ENCODE measurements at regions not wholly inside any gene's neighbourhood (a gene's known extent, or its start where the extent isn't known, plus 50 kb on each side); places are given as distances from the start of the nearest gene placed in this dataset.

GRCh38 chr11:38163526-38163925 lies 1565.5 kb upstream of the RAG2 start:
- TF ChIP-seq CTCF (IDR thresholded peaks at IDR 0.05): no peak
- intact Hi-C loops (cut with DNase I, micrococcal nuclease): no loop called here
- no peak for ATAC-seq

GRCh38 chr11:38160433-38160832 lies 1562.4 kb upstream of the RAG2 start:
- intact Hi-C loops (cut with DNase I, micrococcal nuclease): no loop called here
- H3K9me3 ChIP-seq: peaks cover 14% of the 10 kb centered on the region
- TF ChIP-seq CTCF (IDR thresholded peaks at IDR 0.05): no peak

More at GRCh38 chr11:38163526-38163925, 1565.5 kb upstream of the RAG2 start:
- no peak overlapping the region for H3K4me3 ChIP-seq
- no peak for DNase-seq
- no peaks in the 10 kb centered on the region for H3K36me3 ChIP-seq (ENCODE audit: low read depth)
- H3K9me3 ChIP-seq: peaks cover 12% of the 10 kb centered on the region
- H3K4me1 ChIP-seq (ENCODE audit: low read depth): no peaks in the 10 kb centered on the region

GRCh38 chr11:38159038-38159437 lies 1561.0 kb upstream of the RAG2 start:
- intact Hi-C loops (cut with DNase I, micrococcal nuclease): no loop called here

More at GRCh38 chr11:38160433-38160832, 1562.4 kb upstream of the RAG2 start:
- DNase-seq: no peak
- Histone ChIP-seq H3K4me3 (no peak overlapping the region), H3K4me1 (ENCODE audit: low read depth) (no peaks in the 10 kb centered on the region), H3K36me3 (ENCODE audit: low read depth) (no peaks in the 10 kb centered on the region)
- no peak for ATAC-seq

GRCh38 chr11:38156495-38157146 lies 1558.6 kb upstream of the RAG2 start:
- no peaks in the 10 kb centered on the region for H3K36me3 ChIP-seq (ENCODE audit: low read depth)
- H3K4me1 ChIP-seq (ENCODE audit: low read depth): no peaks in the 10 kb centered on the region
- TF ChIP-seq CTCF (IDR thresholded peaks at IDR 0.05): no peak
- intact Hi-C loops (cut with DNase I, micrococcal nuclease): no loop called here
- DNase-seq: no peak
- no peak for ATAC-seq
- H3K4me3 ChIP-seq: no peak overlapping the region
- H3K9me3 ChIP-seq: peaks cover 4% of the 10 kb centered on the region

More at GRCh38 chr11:38159038-38159437, 1561.0 kb upstream of the RAG2 start:
- Histone ChIP-seq H3K9me3 (peaks cover 14% of the 10 kb centered on the region), H3K4me3 (no peak overlapping the region), H3K36me3 (ENCODE audit: low read depth) (no peaks in the 10 kb centered on the region), H3K4me1 (ENCODE audit: low read depth) (no peaks in the 10 kb centered on the region)
- DNase-seq: no peak
- no peak for ATAC-seq
- no peak for TF ChIP-seq CTCF (IDR thresholded peaks at IDR 0.05)

GRCh38 chr11:38155856-38156255 lies 1557.8 kb upstream of the RAG2 start:
- Histone ChIP-seq H3K4me1 (ENCODE audit: low read depth) (no peaks in the 10 kb centered on the region), H3K36me3 (ENCODE audit: low read depth) (no peaks in the 10 kb centered on the region), H3K4me3 (no peak overlapping the region), H3K9me3 (peaks cover 4% of the 10 kb centered on the region)
- DNase-seq (no peak), ATAC-seq (no peak)
- TF ChIP-seq CTCF (IDR thresholded peaks at IDR 0.05): no peak
- intact Hi-C loops (cut with DNase I, micrococcal nuclease): no loop called here

Data from mucosa of descending colon (tissue), 3 donors.